ENCODE measurements at regions not wholly inside any gene's neighbourhood (a gene's known extent, or its start where the extent isn't known, plus 50 kb on each side); places are given as distances from the start of the nearest gene placed in this dataset.

DNA sequence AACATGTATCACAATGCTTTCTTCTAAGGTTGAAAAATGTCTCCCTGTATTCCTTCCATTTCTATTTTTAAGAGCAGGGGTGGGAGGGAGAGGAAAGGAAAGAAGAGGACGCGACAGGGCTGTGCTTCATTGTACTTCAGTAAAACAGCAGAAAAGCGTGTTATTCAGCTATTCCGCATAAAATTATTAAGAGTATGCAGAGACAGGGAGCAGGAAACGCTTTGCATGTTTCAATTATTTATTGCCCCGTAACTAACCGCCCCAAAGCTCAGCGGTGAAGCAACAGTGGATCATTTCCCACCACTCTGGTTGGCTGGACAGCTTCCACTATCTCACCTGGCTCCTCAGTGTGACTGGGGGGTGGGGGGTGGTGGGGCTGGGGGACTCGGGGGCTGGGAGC lies 188.9 kb downstream of the TTLL2 start:
- TF ChIP-seq, protein P1, sequence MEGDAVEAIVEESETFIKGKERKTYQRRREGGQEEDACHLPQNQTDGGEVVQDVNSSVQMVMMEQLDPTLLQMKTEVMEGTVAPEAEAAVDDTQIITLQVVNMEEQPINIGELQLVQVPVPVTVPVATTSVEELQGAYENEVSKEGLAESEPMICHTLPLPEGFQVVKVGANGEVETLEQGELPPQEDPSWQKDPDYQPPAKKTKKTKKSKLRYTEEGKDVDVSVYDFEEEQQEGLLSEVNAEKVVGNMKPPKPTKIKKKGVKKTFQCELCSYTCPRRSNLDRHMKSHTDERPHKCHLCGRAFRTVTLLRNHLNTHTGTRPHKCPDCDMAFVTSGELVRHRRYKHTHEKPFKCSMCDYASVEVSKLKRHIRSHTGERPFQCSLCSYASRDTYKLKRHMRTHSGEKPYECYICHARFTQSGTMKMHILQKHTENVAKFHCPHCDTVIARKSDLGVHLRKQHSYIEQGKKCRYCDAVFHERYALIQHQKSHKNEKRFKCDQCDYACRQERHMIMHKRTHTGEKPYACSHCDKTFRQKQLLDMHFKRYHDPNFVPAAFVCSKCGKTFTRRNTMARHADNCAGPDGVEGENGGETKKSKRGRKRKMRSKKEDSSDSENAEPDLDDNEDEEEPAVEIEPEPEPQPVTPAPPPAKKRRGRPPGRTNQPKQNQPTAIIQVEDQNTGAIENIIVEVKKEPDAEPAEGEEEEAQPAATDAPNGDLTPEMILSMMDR (IDR thresholded peaks at IDR 0.05), result no peak
- no peak for TF ChIP-seq POLR2A (IDR thresholded peaks at IDR 0.05)

All from lower leg skin (tissue), 3 donors.